Panc1 (cell line): ENCODE measurements at regions not wholly inside any gene's neighbourhood (a gene's known extent, or its start where the extent isn't known, plus 50 kb on each side); places are given as distances from the start of the nearest gene placed in this dataset.

Experiments used
- ATAC-seq: fragments of 200-7000 bp; cut with Tn5 transposase; 2 replicates; pipeline ENCODE4 v1.9.1; 2020; ENCODE audit warnings: mild to moderate bottlenecking, moderate library complexity
- BruUV-seq: library from RNA; stranded (reverse); fragments of 400-500 nt; replicated peaks from 2 replicates; lab custom pipeline; 2021; lab: Mats Ljungman, UMichigan
- CTCF ChIA-PET: fragments of 300-600 bp; sonication (Branson Sonifier 250); formaldehyde crosslinking; loops from one replicate; lab custom pipeline; 2022; ENCODE audit warnings: antibody characterized with exemption; lab: Charles Lee
- POLR2A ChIA-PET: fragments of 300-600 bp; sonication (Branson Sonifier 250); formaldehyde crosslinking; loops from one replicate; lab custom pipeline; 2022; ENCODE audit warnings: antibody characterized with exemption; lab: Charles Lee
- DNase-seq: peaks from one replicate; pipeline ENCODE4 v3.0.0-alpha.2; 2010; ENCODE audit warnings: low read depth, low spot score
- H3K27ac ChIP-seq: 2 replicates; pipeline ENCODE4 v1.5.1; 2011; ENCODE audit warnings: mild to moderate bottlenecking, low read length, inconsistent platforms
- H3K27me3 ChIP-seq: fragments of 200-500 bp; sonication (Bioruptor generic); 2 replicates; pipeline ENCODE4 v1.6.0; 2014; ENCODE audit warnings: low read length, inconsistent platforms; ENCODE audit not compliant: control insufficient read depth, insufficient read depth
- H3K36me3 ChIP-seq: fragments of 200-500 bp; sonication (Bioruptor generic); 2 replicates; pipeline ENCODE4 v1.5.1; 2014; ENCODE audit warnings: inconsistent platforms, mild to moderate bottlenecking, low read length, moderate library complexity; ENCODE audit not compliant: control insufficient read depth, insufficient read depth
- H3K4me1 ChIP-seq: 2 replicates; pipeline ENCODE4 v1.5.1; 2011; ENCODE audit warnings: inconsistent platforms, mild to moderate bottlenecking, low read length, moderate library complexity; ENCODE audit not compliant: control insufficient read depth, insufficient read depth
- H3K4me3 ChIP-seq, 2 experiments: 2 replicates each; pipeline ENCODE4 v1.5.1; 2011 to 2012; ENCODE audit warnings: low read depth in 2 of 2, low read length in 2 of 2, mild to moderate bottlenecking in 2 of 2, inconsistent platforms in 1 of 2, moderate library complexity in 1 of 2
- H3K9me3 ChIP-seq: fragments of 200-500 bp; sonication (Bioruptor generic); 2 replicates; pipeline ENCODE4 v1.5.1; 2014; ENCODE audit warnings: low read depth, mild to moderate bottlenecking, inconsistent platforms, low read length, moderate library complexity; ENCODE audit not compliant: control insufficient read depth, insufficient read depth
- CTCF ChIP-seq: fragments of 450-650 bp; IDR thresholded peaks from 2 replicates; pipeline ENCODE4 v1.5.1; 2017; ENCODE audit warnings: mild to moderate bottlenecking
- POLR2AphosphoS5 ChIP-seq: IDR thresholded peaks from 2 replicates; pipeline ENCODE4 v1.6.1; 2012; ENCODE audit warnings: mild to moderate bottlenecking, low read depth, low read length, moderate library complexity
- REST ChIP-seq, 2 experiments: IDR thresholded peaks; 2 replicates each; pipeline ENCODE4 v1.6.1; 2011 to 2012; ENCODE audit warnings: low read depth in 2 of 2, control low read depth in 1 of 2, low read length in 1 of 2, mild to moderate bottlenecking in 1 of 2, moderate library complexity in 1 of 2; ENCODE audit not compliant: insufficient read depth in 1 of 2
- SIN3A ChIP-seq: IDR thresholded peaks from 2 replicates; pipeline ENCODE4 v1.6.1; 2012; ENCODE audit warnings: low read depth, mild to moderate bottlenecking, low read length, moderate library complexity, borderline replicate concordance; ENCODE audit not compliant: insufficient read depth
- TCF7L2 ChIP-seq: IDR thresholded peaks from 2 replicates; pipeline ENCODE4 v1.6.1; 2011; ENCODE audit warnings: mild to moderate bottlenecking, low read depth, low read length, inconsistent platforms
- in situ Hi-C: cut with HindIII; loops from 2 replicates; pipeline ENCODE4 v1.10.0; 2016; ENCODE audit warnings: low sequenced_read_pairs, low pct_unique_long_range_greater_than_20kb
- intact Hi-C: fragments of 100-400 bp; cut with micrococcal nuclease; formaldehyde crosslinking; loops from one replicate; pipeline ENCODE4 v1.10.0; 2022; ENCODE audit not compliant: unreplicated experiment

GRCh38 chr14:58763210-58763609, 125.4 kb downstream of the DACT1 start:
- intact Hi-C loops (no loop called here), in situ Hi-C loops (no loop called here)
- no peaks in the 10 kb centered on the region for H3K9me3 ChIP-seq
- POLR2A ChIA-PET: no interaction called here
- H3K27me3 ChIP-seq: no peaks in the 10 kb centered on the region
- TF ChIP-seq SIN3A (no peak), CTCF (no peak), REST (IDR thresholded peaks at IDR 0.05; ENCODE audit: insufficient read depth in 1 of 2, low read depth in 2 of 2, low read length in 1 of 2) (no peak), POLR2AphosphoS5 (no peak), TCF7L2 (no peak)
- CTCF ChIA-PET: no interaction called here
- no peak overlapping the region for H3K4me3 ChIP-seq
- H3K36me3 ChIP-seq: no peaks in the 10 kb centered on the region
- DNase-seq (no peak), ATAC-seq (no peak)
- H3K4me1 ChIP-seq: no peaks in the 10 kb centered on the region
- H3K27ac ChIP-seq: no peak overlapping the region
- BruUV-seq: no TSS peak

GRCh38 chr14:58765418-58765831, 127.7 kb downstream of the DACT1 start:
- no peaks in the 10 kb centered on the region for H3K36me3 ChIP-seq
- in situ Hi-C loops: no loop called here
- H3K27ac ChIP-seq: no peak overlapping the region
- H3K9me3 ChIP-seq: no peaks in the 10 kb centered on the region
- H3K4me3 ChIP-seq: no peak overlapping the region
- BruUV-seq: no TSS peak
- H3K4me1 ChIP-seq: no peaks in the 10 kb centered on the region
- no peaks in the 10 kb centered on the region for H3K27me3 ChIP-seq
- POLR2A ChIA-PET: no interaction called here
- intact Hi-C loops: no loop called here
- CTCF ChIA-PET: no interaction called here
- DNase-seq (no peak), ATAC-seq (no peak)
- TF ChIP-seq REST (IDR thresholded peaks at IDR 0.05; ENCODE audit: insufficient read depth in 1 of 2, low read depth in 2 of 2, low read length in 1 of 2) (no peak), TCF7L2 (no peak), CTCF (no peak), POLR2AphosphoS5 (no peak), SIN3A (no peak)
